ENCODE measurements at regions not wholly inside any gene's neighbourhood (a gene's known extent, or its start where the extent isn't known, plus 50 kb on each side); places are given as distances from the start of the nearest gene placed in this dataset.

- no peak for DNase-seq
Measured at GRCh38 chr4:24476282-24476681, 108.1 kb downstream of the DHX15 start.

- no peak for DNase-seq
Measured at GRCh38 chr4:24475756-24476155, 108.6 kb downstream of the DHX15 start.

GRCh38 chr4:24473309-24473721, 111.0 kb downstream of the DHX15 start:
- DNase-seq, result no peak

- peak; percentile 38 for DNase-seq
Measured at GRCh38 chr4:24472514-24473308, 111.6 kb downstream of the DHX15 start.

GRCh38 chr4:24472161-24472510, 112.2 kb downstream of the DHX15 start:
- no peak for DNase-seq

- no peak for DNase-seq
Measured at GRCh38 chr4:24471486-24472160, 112.7 kb downstream of the DHX15 start.

GRCh38 chr4:24470666-24471485, 113.5 kb downstream of the DHX15 start:
- no peak for DNase-seq

GRCh38 chr4:24468071-24468470, 116.3 kb downstream of the DHX15 start:
- DNase-seq, result no peak

GRCh38 chr4:24464566-24464965, 119.8 kb downstream of the DHX15 start:
- no peak for DNase-seq

GRCh38 chr4:24456431-24456830, 127.9 kb downstream of the DHX15 start:
- no peak for DNase-seq

- no peak for DNase-seq
Measured at GRCh38 chr4:24453951-24454350, 130.4 kb downstream of the DHX15 start.

GRCh38 chr4:24451870-24452269, 132.5 kb downstream of the DHX15 start:
- no peak for DNase-seq

GRCh38 chr4:24443200-24443599, 141.2 kb downstream of the DHX15 start:
- no peak for DNase-seq

- DNase-seq, result no peak
Measured at GRCh38 chr4:24440765-24441164, 143.6 kb downstream of the DHX15 start.

GRCh38 chr4:24434241-24434640, 150.1 kb downstream of the DHX15 start:
- no peak for DNase-seq

- DNase-seq, result no peak
Measured at GRCh38 chr4:24433515-24434214, 150.7 kb downstream of the DHX15 start.

GRCh38 chr4:24428850-24429249, 155.5 kb downstream of the DHX15 start:
- no peak for DNase-seq

GRCh38 chr4:24426557-24426956, 157.8 kb downstream of the DHX15 start:
- no peak for DNase-seq

GRCh38 chr4:24425863-24426262, 158.5 kb downstream of the DHX15 start:
- no peak for DNase-seq

- DNase-seq, result no peak
Measured at GRCh38 chr4:24423670-24424069, 160.7 kb downstream of the DHX15 start.

GRCh38 chr4:24422644-24423043, 161.7 kb downstream of the DHX15 start:
- no peak for DNase-seq

- peak; percentile 52 for DNase-seq
Measured at GRCh38 chr4:24419181-24420034, 164.9 kb downstream of the DHX15 start.

All from activated T-cell treated with anti-CD3 and anti-CD28 coated beads for 4 hours (primary cell).